Left lung (tissue), 4 donors: ENCODE measurements at regions not wholly inside any gene's neighbourhood (a gene's known extent, or its start where the extent isn't known, plus 50 kb on each side); places are given as distances from the start of the nearest gene placed in this dataset.

Experiments
- ATAC-seq: fragments of 200-7000 bp; cut with Tn5 transposase; one replicate; pipeline ENCODE4 v1.9.1; 2020; ENCODE audit warnings: moderate library complexity
- DNase-seq, 4 donors: peaks; one replicate each; pipeline ENCODE4 v3.0.0-alpha.2; 2013 to 2020
- H3K27ac ChIP-seq, 2 donors: fragments of 200-600 bp; sonication (generic) in 1 of 2; one replicate each; pipeline versions ENCODE4 v1.5.0 to v1.8.0; 2020 to 2021
- H3K27me3 ChIP-seq, 2 donors: fragments of 200-600 bp; sonication (generic) in 1 of 2; one replicate each; pipeline versions ENCODE4 v1.5.0 to v1.8.0; 2020 to 2021
- H3K36me3 ChIP-seq, 2 donors: fragments of 200-600 bp; sonication (generic) in 1 of 2; one replicate each; pipeline versions ENCODE4 v1.5.0 to v1.8.0; 2020 to 2021
- H3K4me1 ChIP-seq, 2 donors: fragments of 200-600 bp; one replicate each; pipeline ENCODE4 v1.8.0; 2021
- H3K4me3 ChIP-seq, 2 donors: fragments of 200-600 bp; sonication (generic) in 1 of 2; one replicate each; pipeline versions ENCODE4 v1.5.0 to v1.8.0; 2020 to 2021; ENCODE audit warnings: mild to moderate bottlenecking in 1 of 2
- H3K9me3 ChIP-seq, 2 donors: fragments of 200-600 bp; sonication (generic) in 1 of 2; one replicate each; pipeline versions ENCODE4 v1.5.0 to v1.8.0; 2020 to 2021
- CTCF ChIP-seq, 2 donors: fragments of 200-600 bp; sonication (generic) in 1 of 2; IDR thresholded peaks; one replicate each; pipeline versions ENCODE4 v1.5.0 to v1.8.0; 2021; ENCODE audit warnings: antibody characterized with exemption in 2 of 2
- intact Hi-C, 2 donors: fragments of 100-400 bp; cut with DNase I; formaldehyde crosslinking; loops; one replicate each; pipeline versions ENCODE4 v1.11.2 to v1.14.2; 2022
- donor health status: DM: no; HTN: yes; CAD: no.
- donor health status: DM: no; HTN: no; CAD: no.

DNA sequence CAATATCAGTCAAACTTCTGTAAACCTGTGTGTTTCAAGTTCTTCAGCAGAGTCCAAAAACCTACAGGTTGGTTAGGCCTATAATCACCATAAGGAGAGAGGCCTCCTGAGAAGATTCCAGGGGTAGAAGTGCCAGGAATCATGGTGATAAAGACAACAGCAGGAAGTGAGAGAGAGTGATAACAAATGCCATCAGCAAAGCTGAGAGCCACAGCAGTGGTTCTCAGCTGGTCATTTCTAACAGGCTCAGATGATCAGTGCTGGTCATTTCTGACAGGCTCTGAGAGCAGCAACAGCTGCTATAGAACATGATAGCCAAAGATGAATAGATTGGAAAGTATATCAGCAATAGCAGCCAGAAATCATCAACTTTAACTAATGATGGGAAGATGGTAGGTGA lies 101.3 kb downstream of the TYW3 start:
- ATAC-seq (no peak), DNase-seq (no peak)
- Histone ChIP-seq H3K9me3 (no peaks in the 10 kb centered on the region), H3K27ac (no peak overlapping the region), H3K4me1 (no peaks in the 10 kb centered on the region), H3K4me3 (no peak overlapping the region), H3K36me3 (no peaks in the 10 kb centered on the region), H3K27me3 (no peaks in the 10 kb centered on the region)
- intact Hi-C loops: no loop called here
- TF ChIP-seq CTCF (IDR thresholded peaks at IDR 0.05): no peak

- no peak for ATAC-seq
- H3K4me1 ChIP-seq: no peaks in the 10 kb centered on the region
- H3K9me3 ChIP-seq: no peaks in the 10 kb centered on the region
- no peaks in the 10 kb centered on the region for H3K36me3 ChIP-seq
- TF ChIP-seq CTCF (IDR thresholded peaks at IDR 0.05): no peak
- no peak overlapping the region for H3K27ac ChIP-seq
- DNase-seq: no peak
- no peaks in the 10 kb centered on the region for H3K27me3 ChIP-seq
- no peak overlapping the region for H3K4me3 ChIP-seq
- intact Hi-C loops: no loop called here
These were observed 102.1 kb downstream of the TYW3 start for GRCh38 chr1:74835051-74835450.

DNA sequence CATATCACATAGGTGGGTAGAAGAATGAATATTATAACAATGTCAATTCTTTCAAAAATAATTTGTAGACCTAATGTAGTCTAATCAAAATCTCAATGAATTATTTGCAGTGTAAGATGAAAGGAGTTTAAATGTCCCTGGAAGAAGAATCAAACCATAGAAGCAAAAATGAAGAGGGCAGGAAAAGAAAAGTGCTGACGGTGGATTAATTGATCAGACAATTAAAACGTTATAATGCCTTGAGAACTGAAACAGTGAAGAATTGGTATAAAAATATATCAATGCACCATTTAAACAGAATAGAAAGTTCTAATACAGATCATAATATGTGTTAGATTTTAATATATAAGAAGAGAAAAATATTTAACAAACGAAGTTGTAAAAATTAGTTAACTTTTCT lies 109.8 kb downstream of the TYW3 start:
- DNase-seq: no peak
- Histone ChIP-seq H3K4me3 (no peak overlapping the region), H3K36me3 (no peaks in the 10 kb centered on the region), H3K9me3 (no peaks in the 10 kb centered on the region), H3K27me3 (no peaks in the 10 kb centered on the region), H3K27ac (no peak overlapping the region), H3K4me1 (no peaks in the 10 kb centered on the region)
- intact Hi-C loops: no loop called here
- TF ChIP-seq CTCF (IDR thresholded peaks at IDR 0.05): no peak
- ATAC-seq: no peak

DNA sequence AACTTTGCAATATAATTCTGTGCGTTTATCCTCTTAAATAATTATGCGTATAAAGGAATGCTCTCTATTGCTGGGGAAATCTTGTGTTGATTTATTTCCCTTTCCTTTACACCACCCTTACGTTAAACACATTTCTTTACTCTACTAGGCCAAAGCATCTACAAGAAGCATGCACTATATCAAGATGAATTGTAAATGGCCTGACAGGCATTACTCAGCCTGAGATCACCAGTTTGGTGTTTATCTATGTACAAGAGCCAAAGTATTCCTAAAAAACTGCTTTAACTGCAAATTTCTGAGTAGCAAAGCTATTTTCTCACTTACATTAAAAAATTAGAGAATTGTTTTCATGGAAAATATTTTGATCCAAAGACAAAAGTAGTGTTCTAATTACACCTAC lies 114.8 kb downstream of the TYW3 start:
- DNase-seq (no peak), ATAC-seq (no peak)
- TF ChIP-seq CTCF (IDR thresholded peaks at IDR 0.05): no peak
- H3K4me1 ChIP-seq: no peaks in the 10 kb centered on the region
- H3K27me3 ChIP-seq: no peaks in the 10 kb centered on the region
- H3K4me3 ChIP-seq: no peak overlapping the region
- H3K27ac ChIP-seq: no peak overlapping the region
- H3K36me3 ChIP-seq: no peaks in the 10 kb centered on the region
- no peaks in the 10 kb centered on the region for H3K9me3 ChIP-seq
- intact Hi-C loops: no loop called here

GRCh38 chr1:74853756-74854155 lies 120.8 kb downstream of the TYW3 start:
- Histone ChIP-seq H3K27ac (no peak overlapping the region), H3K4me1 (no peaks in the 10 kb centered on the region), H3K27me3 (no peaks in the 10 kb centered on the region), H3K4me3 (no peak overlapping the region), H3K9me3 (no peaks in the 10 kb centered on the region), H3K36me3 (no peaks in the 10 kb centered on the region)
- TF ChIP-seq CTCF (IDR thresholded peaks at IDR 0.05): no peak
- intact Hi-C loops: no loop called here
- ATAC-seq (no peak), DNase-seq (no peak)
